ENCODE measurements at regions not wholly inside any gene's neighbourhood (a gene's known extent, or its start where the extent isn't known, plus 50 kb on each side); places are given as distances from the start of the nearest gene placed in this dataset.

GRCh38 chr13:40096357-40096901 lies 441.0 kb downstream of the COG6 start:
- Histone ChIP-seq H3K36me3 (ENCODE audit: control insufficient read depth in 2 of 2, extremely low read depth in 1 of 2, insufficient read depth in 2 of 2, low read length in 2 of 2) (no peaks in the 10 kb centered on the region), H3K27ac (ENCODE audit: control insufficient read depth, insufficient read depth, low read length) (no peak overlapping the region), H4K20me1 (ENCODE audit: control insufficient read depth, extremely low read depth, insufficient read depth, low read length) (no peaks in the 10 kb centered on the region), H3K4me3 (ENCODE audit: control insufficient read depth in 2 of 3, extremely low read depth in 1 of 3, insufficient read depth in 2 of 3, low read depth in 1 of 3, low read length in 3 of 3) (no peak overlapping the region), H3K4me2 (ENCODE audit: control insufficient read depth, extremely low read depth, insufficient read depth, low read depth, low read length) (no peak overlapping the region), H3K27me3 (ENCODE audit: control insufficient read depth, extremely low read depth, insufficient read depth, low read length) (no peaks in the 10 kb centered on the region), H3K9me3 (ENCODE audit: control insufficient read depth, low read depth, low read length) (no peaks in the 10 kb centered on the region), H3K9ac (ENCODE audit: control insufficient read depth, extremely low read depth, insufficient read depth, low read length) (no peak overlapping the region), H3K4me1 (ENCODE audit: control insufficient read depth, extremely low read depth, insufficient read depth, low read length) (no peaks in the 10 kb centered on the region), H2AFZ (ENCODE audit: control insufficient read depth, low read length) (no peak overlapping the region), H3K79me2 (ENCODE audit: control insufficient read depth, insufficient read depth, low read length) (no peaks in the 10 kb centered on the region), H3K9me1 (ENCODE audit: control insufficient read depth, extremely low read depth, insufficient read depth, low read length) (no peaks in the 10 kb centered on the region)
- TF ChIP-seq CTCF (optimal IDR thresholded peaks at IDR 0.05 in 1 of 3, IDR thresholded peaks at IDR 0.05 in 1 of 3, conservative IDR thresholded peaks at IDR 0.05 in 1 of 3; ENCODE audit: extremely low read depth in 1 of 3, insufficient read depth in 2 of 3, low read length in 3 of 3) (no peak), EZH2 (IDR thresholded peaks at IDR 0.05; ENCODE audit: low read length) (no peak)
- FAIRE-seq (no peak), DNase-seq (ENCODE audit: low read depth, low spot score) (no peak)
- dilution Hi-C loops (cut with MboI; ENCODE audit: extremely low pct_ligation_motif_present, low sequenced_read_pairs) = no loop called here

- no peak overlapping the region for H3K27ac ChIP-seq (ENCODE audit: control insufficient read depth, insufficient read depth, low read length)
- FAIRE-seq = no peak
- TF ChIP-seq CTCF (optimal IDR thresholded peaks at IDR 0.05 in 1 of 3, IDR thresholded peaks at IDR 0.05 in 1 of 3, conservative IDR thresholded peaks at IDR 0.05 in 1 of 3; ENCODE audit: extremely low read depth in 1 of 3, insufficient read depth in 2 of 3, low read length in 3 of 3) (no peak), EZH2 (IDR thresholded peaks at IDR 0.05; ENCODE audit: low read length) (no peak)
- H3K9me1 ChIP-seq (ENCODE audit: control insufficient read depth, extremely low read depth, insufficient read depth, low read length) = no peaks in the 10 kb centered on the region
- H3K9me3 ChIP-seq (ENCODE audit: control insufficient read depth, low read depth, low read length) = no peaks in the 10 kb centered on the region
- no peak overlapping the region for H2AFZ ChIP-seq (ENCODE audit: control insufficient read depth, low read length)
- no peaks in the 10 kb centered on the region for H4K20me1 ChIP-seq (ENCODE audit: control insufficient read depth, extremely low read depth, insufficient read depth, low read length)
- no peaks in the 10 kb centered on the region for H3K27me3 ChIP-seq (ENCODE audit: control insufficient read depth, extremely low read depth, insufficient read depth, low read length)
- H3K79me2 ChIP-seq (ENCODE audit: control insufficient read depth, insufficient read depth, low read length) = no peaks in the 10 kb centered on the region
- no peak overlapping the region for H3K4me2 ChIP-seq (ENCODE audit: control insufficient read depth, extremely low read depth, insufficient read depth, low read depth, low read length)
- peaks cover 17% of the 10 kb centered on the region for H3K4me1 ChIP-seq (ENCODE audit: control insufficient read depth, extremely low read depth, insufficient read depth, low read length)
- dilution Hi-C loops (cut with MboI; ENCODE audit: extremely low pct_ligation_motif_present, low sequenced_read_pairs) = no loop called here
- no peak overlapping the region for H3K4me3 ChIP-seq (ENCODE audit: control insufficient read depth in 2 of 3, extremely low read depth in 1 of 3, insufficient read depth in 2 of 3, low read depth in 1 of 3, low read length in 3 of 3)
- H3K36me3 ChIP-seq (ENCODE audit: control insufficient read depth in 2 of 2, extremely low read depth in 1 of 2, insufficient read depth in 2 of 2, low read length in 2 of 2) = no peaks in the 10 kb centered on the region
- no peak overlapping the region for H3K9ac ChIP-seq (ENCODE audit: control insufficient read depth, extremely low read depth, insufficient read depth, low read length)
- DNase-seq (ENCODE audit: low read depth, low spot score) = no peak
Measured at GRCh38 chr13:40098246-40098645, 442.8 kb downstream of the COG6 start.

All from keratinocyte (primary cell).